Lower leg skin (tissue), 3 donors: ENCODE measurements at regions not wholly inside any gene's neighbourhood (a gene's known extent, or its start where the extent isn't known, plus 50 kb on each side); places are given as distances from the start of the nearest gene placed in this dataset.

Experiments used
- POLR2A ChIP-seq, 2 donors: fragments of 450-650 bp; IDR thresholded peaks; one replicate each; pipeline ENCODE4 v1.6.1; 2016 to 2017; ENCODE audit warnings: antibody characterized with exemption in 2 of 2, mild to moderate bottlenecking in 1 of 2, moderate library complexity in 1 of 2
- TF ChIP-seq, protein P1 (sequence below), 3 donors: fragments of 450-650 bp; IDR thresholded peaks; one replicate each; pipeline ENCODE4 v1.5.1; 2016; ENCODE audit warnings: antibody characterized with exemption in 3 of 3, mild to moderate bottlenecking in 3 of 3, moderate library complexity in 2 of 3

GRCh38 chr6:104229057-104229456, 630.7 kb downstream of the HACE1 start:
- TF ChIP-seq, protein P1, sequence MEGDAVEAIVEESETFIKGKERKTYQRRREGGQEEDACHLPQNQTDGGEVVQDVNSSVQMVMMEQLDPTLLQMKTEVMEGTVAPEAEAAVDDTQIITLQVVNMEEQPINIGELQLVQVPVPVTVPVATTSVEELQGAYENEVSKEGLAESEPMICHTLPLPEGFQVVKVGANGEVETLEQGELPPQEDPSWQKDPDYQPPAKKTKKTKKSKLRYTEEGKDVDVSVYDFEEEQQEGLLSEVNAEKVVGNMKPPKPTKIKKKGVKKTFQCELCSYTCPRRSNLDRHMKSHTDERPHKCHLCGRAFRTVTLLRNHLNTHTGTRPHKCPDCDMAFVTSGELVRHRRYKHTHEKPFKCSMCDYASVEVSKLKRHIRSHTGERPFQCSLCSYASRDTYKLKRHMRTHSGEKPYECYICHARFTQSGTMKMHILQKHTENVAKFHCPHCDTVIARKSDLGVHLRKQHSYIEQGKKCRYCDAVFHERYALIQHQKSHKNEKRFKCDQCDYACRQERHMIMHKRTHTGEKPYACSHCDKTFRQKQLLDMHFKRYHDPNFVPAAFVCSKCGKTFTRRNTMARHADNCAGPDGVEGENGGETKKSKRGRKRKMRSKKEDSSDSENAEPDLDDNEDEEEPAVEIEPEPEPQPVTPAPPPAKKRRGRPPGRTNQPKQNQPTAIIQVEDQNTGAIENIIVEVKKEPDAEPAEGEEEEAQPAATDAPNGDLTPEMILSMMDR (IDR thresholded peaks at IDR 0.05), result no peak
- TF ChIP-seq POLR2A (IDR thresholded peaks at IDR 0.05), result no peak
